HG02798 (cell line): ENCODE measurements at regions not wholly inside any gene's neighbourhood (a gene's known extent, or its start where the extent isn't known, plus 50 kb on each side); places are given as distances from the start of the nearest gene placed in this dataset.
"Not testable (repeated sequence)": the region's sequence is repeated elsewhere in the genome, so short reads cannot be mapped to it uniquely, and the experiment has no call there.

ENCODE experiments used
- ATAC-seq: cut with Tn5 transposase; IDR thresholded peaks from one replicate; pipeline ENCODE4 v1.9.1; 2021; ENCODE audit warnings: mild to moderate bottlenecking; ENCODE audit not compliant: unreplicated experiment, poor library complexity

- ATAC-seq, result no peak
These were observed 170.1 kb downstream of the RPRM start for GRCh38 chr2:153308466-153308865.

- no peak for ATAC-seq
These were observed 171.3 kb downstream of the RPRM start for GRCh38 chr2:153307223-153307622.

- no peak for ATAC-seq
These were observed 178.8 kb downstream of the RPRM start for GRCh38 chr2:153299809-153300208.

- no peak for ATAC-seq
These were observed 179.3 kb downstream of the RPRM start for GRCh38 chr2:153299217-153299616.

- ATAC-seq, result no peak
These were observed 184.3 kb downstream of the RPRM start for GRCh38 chr2:153294199-153294786.

DNA sequence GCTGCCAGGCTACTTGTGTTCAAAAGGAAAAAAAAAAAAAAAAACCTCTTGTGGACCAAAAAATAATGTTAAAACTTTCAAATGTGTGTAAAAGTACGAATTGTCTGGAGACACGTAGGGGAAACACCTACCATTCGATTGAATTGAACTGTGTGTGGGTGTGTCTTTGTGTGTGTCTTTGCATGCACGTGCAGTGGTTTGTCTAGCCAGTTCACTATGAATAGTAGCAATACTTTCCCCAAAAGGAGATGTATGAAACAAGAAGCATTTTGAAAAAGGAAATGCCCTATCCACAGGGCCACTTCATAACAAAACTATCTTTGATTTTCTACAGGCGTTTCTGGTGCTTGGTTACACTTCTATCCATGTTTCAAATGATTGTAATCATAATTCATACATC, 186.8 kb downstream of the RPRM start:
- no peak for ATAC-seq

- ATAC-seq, result no peak
These were observed 191.3 kb downstream of the RPRM start for GRCh38 chr2:153287109-153287801.

DNA sequence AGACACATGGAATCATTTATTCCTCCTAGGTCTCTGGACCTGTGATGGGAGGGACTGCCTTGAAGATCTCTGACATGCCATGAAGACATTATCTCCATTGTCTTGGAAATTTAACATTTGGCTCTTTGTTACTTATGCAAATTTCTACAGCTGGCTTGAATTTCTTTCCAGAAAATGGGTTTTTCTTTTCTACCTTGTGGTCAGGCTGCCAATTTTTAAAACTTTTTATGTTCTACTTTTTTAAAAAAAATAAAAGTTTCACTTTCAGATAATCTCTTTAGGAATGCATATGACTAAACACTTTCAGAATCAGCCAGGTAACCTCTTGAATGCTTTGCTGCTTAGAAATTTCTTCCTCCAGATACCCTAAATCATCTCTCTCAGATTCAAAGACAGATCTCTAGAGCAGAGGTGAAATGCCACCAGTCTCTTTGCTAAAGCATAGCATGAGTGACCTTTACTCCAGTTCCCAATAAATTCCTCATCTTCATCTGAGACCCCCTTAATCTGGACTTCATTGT, 209.6 kb downstream of the RPRM start:
- ATAC-seq, result no peak

GRCh38 chr2:153256876-153257275, 221.7 kb downstream of the RPRM start:
- ATAC-seq, result not testable (repeated sequence)

GRCh38 chr2:153246636-153247035, 231.9 kb downstream of the RPRM start:
- ATAC-seq, result not testable (repeated sequence)

DNA sequence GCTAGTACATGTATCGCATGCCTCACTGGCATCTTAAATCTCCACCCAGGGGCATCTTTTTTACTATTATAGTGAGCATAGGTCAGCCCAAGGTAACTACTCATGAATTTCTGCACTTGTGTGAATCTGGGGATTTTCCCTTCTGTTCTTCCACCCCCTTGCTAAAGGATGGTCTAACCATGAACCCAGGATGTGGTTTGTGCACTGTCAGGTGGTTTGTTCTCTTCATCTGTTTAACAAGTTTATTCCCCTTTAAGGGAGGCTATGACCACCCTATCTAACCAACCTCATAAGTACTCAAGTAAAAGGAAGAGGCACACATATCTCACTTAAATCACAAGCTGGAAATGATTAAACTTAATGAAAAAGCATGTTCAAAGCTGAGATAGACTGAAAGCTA, 243.0 kb downstream of the RPRM start:
- ATAC-seq, result peak; percentile 80

- no peak for ATAC-seq
These were observed 246.1 kb downstream of the RPRM start for GRCh38 chr2:153232464-153232863.

DNA sequence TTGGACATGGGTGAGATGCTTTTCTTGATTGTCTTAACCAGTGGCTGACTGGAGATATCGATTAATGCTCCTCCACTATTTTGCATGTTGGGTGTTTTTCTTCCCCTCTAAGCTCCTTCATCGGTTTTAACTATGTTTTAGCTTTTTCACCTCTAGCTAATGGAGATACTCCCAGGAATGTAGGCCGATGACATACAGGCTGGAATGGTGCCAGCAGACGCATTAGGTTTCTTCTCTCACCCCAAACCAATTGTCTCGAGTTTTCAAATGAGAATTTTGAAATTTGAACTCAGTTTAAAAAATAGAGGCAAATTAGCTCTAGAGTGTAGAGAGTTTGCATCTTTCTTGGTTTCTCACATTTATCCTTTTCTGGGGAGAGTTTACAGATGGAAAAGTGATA, 247.6 kb downstream of the RPRM start:
- ATAC-seq, result no peak

DNA sequence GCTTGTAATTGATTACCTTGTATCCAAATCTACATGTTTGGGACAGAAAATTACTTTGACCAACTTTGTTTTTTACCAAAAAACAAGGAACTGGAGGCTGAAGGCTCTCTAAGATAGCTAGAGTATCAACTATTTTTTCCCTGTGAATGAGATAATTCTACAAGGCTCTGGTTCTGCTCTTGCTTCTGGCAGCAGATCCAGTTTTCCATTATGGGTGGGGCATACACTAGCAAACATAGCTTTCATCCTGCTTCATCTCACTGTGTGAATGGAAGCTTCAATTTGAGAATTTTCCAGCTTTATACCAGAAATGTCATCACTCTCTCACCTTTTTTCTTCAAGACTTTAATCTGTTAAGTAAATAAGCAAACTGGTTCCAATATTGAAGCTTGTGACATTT, 249.7 kb downstream of the RPRM start:
- ATAC-seq, result no peak

DNA sequence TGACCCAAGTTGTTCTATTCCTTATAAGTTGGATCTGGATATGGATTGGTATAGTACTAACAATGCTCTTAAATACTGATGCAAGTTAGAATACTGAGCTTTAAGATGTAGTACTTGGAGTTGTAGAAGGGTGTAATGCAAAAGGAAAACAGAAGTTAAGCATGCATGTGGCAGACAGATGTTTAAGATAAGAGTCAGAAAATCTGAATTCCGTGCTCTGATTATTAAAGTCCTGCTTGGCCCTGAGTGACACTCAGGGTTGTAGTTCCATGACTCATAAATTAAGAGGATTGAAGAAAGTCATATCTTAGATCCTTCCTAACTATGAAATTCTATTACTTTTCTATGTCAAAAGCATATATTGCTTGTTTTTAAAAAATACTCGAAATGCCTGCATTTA, 250.6 kb downstream of the RPRM start:
- no peak for ATAC-seq

GRCh38 chr2:153222231-153223165, 256.1 kb downstream of the RPRM start:
- no peak for ATAC-seq

- ATAC-seq, result no peak
These were observed 257.1 kb downstream of the RPRM start for GRCh38 chr2:153221506-153221905.

- ATAC-seq, result no peak
These were observed 257.5 kb downstream of the RPRM start for GRCh38 chr2:153221087-153221486.

GRCh38 chr2:153218851-153219250, 259.7 kb downstream of the RPRM start:
- no peak for ATAC-seq

DNA sequence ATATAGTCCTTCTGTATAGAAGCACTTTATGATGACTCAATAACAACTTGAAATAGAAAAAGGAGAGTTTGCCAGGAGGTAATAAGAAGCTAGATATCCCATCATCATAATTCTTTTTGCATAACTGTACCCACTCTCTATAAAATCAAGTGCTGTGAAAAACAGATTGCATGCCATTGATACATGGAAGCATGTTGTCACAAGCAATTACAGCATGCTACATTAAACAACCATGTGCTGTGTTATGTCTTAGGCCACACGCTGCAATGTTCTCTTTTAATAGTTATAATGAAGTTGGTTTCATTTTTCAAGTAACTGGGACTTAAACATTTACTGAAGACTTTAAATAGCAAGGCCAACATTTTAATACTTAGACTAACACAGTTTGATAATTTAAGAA, 264.2 kb downstream of the RPRM start:
- ATAC-seq, result no peak

DNA sequence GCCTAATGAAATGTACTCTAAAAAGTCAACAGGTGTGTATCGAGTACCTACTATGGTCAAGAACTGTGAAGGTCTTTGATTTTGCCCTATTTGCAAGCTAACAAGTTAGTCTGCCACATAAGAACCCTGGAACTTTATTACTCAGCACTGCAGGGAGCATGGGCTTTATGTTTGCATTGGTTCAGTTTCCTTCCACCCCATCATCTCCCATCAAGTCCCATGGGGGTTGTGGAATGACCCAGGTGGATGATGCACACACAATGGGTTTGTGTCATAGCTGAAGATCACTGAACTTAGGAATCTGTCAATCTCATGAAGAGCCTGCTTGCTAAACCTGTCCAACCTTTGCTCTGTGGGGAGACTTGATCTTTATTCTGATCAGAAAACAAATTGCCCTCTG, 265.5 kb downstream of the RPRM start:
- ATAC-seq, result no peak
